HCT116 (cell line): ENCODE measurements at regions not wholly inside any gene's neighbourhood (a gene's known extent, or its start where the extent isn't known, plus 50 kb on each side); places are given as distances from the start of the nearest gene placed in this dataset.

Source experiments
- ATAC-seq: fragments of 200-7000 bp; cut with Tn5 transposase; 2 replicates; pipeline ENCODE4 v1.9.1; 2020; ENCODE audit warnings: mild to moderate bottlenecking, moderate library complexity
- BruUV-seq: library from RNA; stranded (reverse); fragments of 400-500 nt; replicated peaks from 2 replicates; lab custom pipeline; 2021; lab: Mats Ljungman, UMichigan
- CTCF ChIA-PET: fragments of 300-600 bp; sonication (Branson Sonifier 250); formaldehyde crosslinking; loops from one replicate; lab custom pipeline; 2021; ENCODE audit warnings: antibody characterized with exemption; lab: Charles Lee
- POLR2A ChIA-PET: fragments of 300-600, 350-600 bp; sonication (Branson Sonifier 250); formaldehyde crosslinking; loops from one replicate; lab custom pipeline; 2021; ENCODE audit warnings: antibody characterized with exemption; lab: Charles Lee
- RAD21 ChIA-PET, 2 experiments: fragments of 300-600 bp; sonication (Branson Sonifier 250); formaldehyde crosslinking; loops; one replicate each; lab custom pipeline; 2023; ENCODE audit warnings: low total read pairs in 2 of 2; ENCODE audit not compliant: uncharacterized antibody in 2 of 2, unreplicated experiment in 2 of 2, low non-redundant PET in 1 of 2; lab: Charles Lee
- DNase-seq: peaks from one replicate; pipeline ENCODE4 v3.0.0-alpha.2; 2010; ENCODE audit warnings: low read depth, low spot score
- H2AFZ ChIP-seq: fragments of 200-600 bp; shearing (Covaris generic), sonication (generic); 2 replicates; pipeline ENCODE4 v1.6.1; 2017; ENCODE audit warnings: low read depth, mixed run types, mixed read lengths, antibody characterized with exemption, low read length; ENCODE audit not compliant: poor library complexity, severe bottlenecking
- H3K27ac ChIP-seq: 2 replicates; pipeline ENCODE4 v1.5.1; 2012; ENCODE audit warnings: low read depth, low read length
- H3K27me3 ChIP-seq: fragments of 200-600 bp; sonication (generic); 2 replicates; pipeline ENCODE4 v1.6.1; 2016; ENCODE audit warnings: mixed run types, low read length, mixed read lengths; ENCODE audit not compliant: insufficient read depth
- H3K36me3 ChIP-seq, 2 experiments: fragments of 200-500 bp in 1 of 2; fragments of 200-600 bp in 1 of 2; sonication (Bioruptor generic) in 1 of 2; sonication (generic) in 1 of 2; 2 replicates each; pipeline versions ENCODE4 v1.5.1 to v1.6.1; 2014 to 2016; ENCODE audit warnings: low read length in 2 of 2, inconsistent platforms in 1 of 2, mixed read lengths in 1 of 2, mixed run types in 1 of 2; ENCODE audit not compliant: insufficient read depth in 2 of 2, control insufficient read depth in 1 of 2
- H3K4me1 ChIP-seq, 2 experiments: fragments of 200-600 bp in 1 of 2; sonication (generic) in 1 of 2; 2 replicates each; pipeline versions ENCODE4 v1.5.1 to v1.6.1; 2012 to 2017; ENCODE audit warnings: low read length in 2 of 2, inconsistent platforms in 1 of 2, mild to moderate bottlenecking in 1 of 2, mixed read lengths in 1 of 2, mixed run types in 1 of 2, moderate library complexity in 1 of 2; ENCODE audit not compliant: insufficient read depth in 2 of 2, control insufficient read depth in 1 of 2
- H3K4me2 ChIP-seq: fragments of 200-600 bp; sonication (generic); 2 replicates; pipeline ENCODE4 v1.6.1; 2017; ENCODE audit warnings: mixed run types, low read length, mixed read lengths
- H3K4me3 ChIP-seq, 2 experiments: fragments of 200-600 bp in 1 of 2; sonication (generic) in 1 of 2; replicated peaks in 1 of 2; 2 replicates each; pipeline ENCODE4 v1.5.1; 2011 to 2016; ENCODE audit warnings: low read length in 2 of 2, control low read depth in 1 of 2, low read depth in 1 of 2, mild to moderate bottlenecking in 1 of 2, mixed read lengths in 1 of 2, mixed run types in 1 of 2
- H3K79me2 ChIP-seq: fragments of 200-600 bp; sonication (generic); 2 replicates; pipeline ENCODE4 v1.6.1; 2017; ENCODE audit warnings: mild to moderate bottlenecking, mixed run types, low read length, moderate library complexity, mixed read lengths; ENCODE audit not compliant: insufficient read depth
- H3K9ac ChIP-seq: fragments of 200-600 bp; sonication (generic); 2 replicates; pipeline ENCODE4 v1.6.1; 2016; ENCODE audit warnings: low read length, mixed read lengths
- H3K9me2 ChIP-seq: fragments of 200-600 bp; sonication (generic), shearing (Covaris generic); 2 replicates; pipeline ENCODE4 v1.6.1; 2017; ENCODE audit warnings: mixed run types, mild to moderate bottlenecking, moderate library complexity; ENCODE audit not compliant: insufficient read depth
- H3K9me3 ChIP-seq, 2 experiments: fragments of 200-500 bp in 1 of 2; fragments of 200-600 bp in 1 of 2; sonication (Bioruptor generic) in 1 of 2; sonication (generic) in 1 of 2; 2 replicates each; pipeline ENCODE4 v1.6.1; 2014 to 2017; ENCODE audit warnings: low read length in 2 of 2, mixed read lengths in 2 of 2, inconsistent platforms in 1 of 2, low read depth in 1 of 2, mild to moderate bottlenecking in 1 of 2, mixed run types in 1 of 2, moderate library complexity in 1 of 2; ENCODE audit not compliant: control insufficient read depth in 1 of 2, insufficient read depth in 1 of 2
- H4K20me1 ChIP-seq: fragments of 200-600 bp; sonication (generic), shearing (Covaris generic); 2 replicates; pipeline ENCODE4 v1.6.1; 2017; ENCODE audit warnings: mixed run types, mild to moderate bottlenecking, moderate library complexity; ENCODE audit not compliant: insufficient read depth
- CBX3 ChIP-seq: IDR thresholded peaks from 2 replicates; pipeline ENCODE4 v1.6.1; 2012; ENCODE audit warnings: low read depth
- CEBPB ChIP-seq: IDR thresholded peaks from 2 replicates; pipeline ENCODE4 v1.6.1; 2012; ENCODE audit warnings: low read depth
- EGR1 ChIP-seq: IDR thresholded peaks from 2 replicates; pipeline ENCODE4 v1.6.1; 2012; ENCODE audit warnings: low read depth
- ELF1 ChIP-seq: IDR thresholded peaks from 2 replicates; pipeline ENCODE4 v1.6.1; 2012; ENCODE audit warnings: low read depth, borderline replicate concordance
- EZH2 ChIP-seq: fragments of 200-600 bp; sonication (generic); IDR thresholded peaks from 2 replicates; pipeline ENCODE4 v1.6.1; 2017; ENCODE audit warnings: antibody characterized with exemption, mixed run types
- EZH2phosphoT487 ChIP-seq: fragments of 200-600 bp; IDR thresholded peaks from 2 replicates; pipeline ENCODE4 v1.6.1; 2018; ENCODE audit warnings: antibody characterized with exemption, borderline replicate concordance
- FOSL1 ChIP-seq: IDR thresholded peaks from 2 replicates; pipeline ENCODE4 v1.6.1; 2012; ENCODE audit warnings: low read depth
- JUND ChIP-seq: IDR thresholded peaks from 2 replicates; pipeline ENCODE4 v1.6.1; 2012
- POLR2A ChIP-seq: IDR thresholded peaks from 2 replicates; pipeline ENCODE4 v1.7.0; 2011; ENCODE audit warnings: borderline replicate concordance; ENCODE audit not compliant: insufficient read depth, insufficient read length; ENCODE audit errors: extremely low read depth
- RAD21 ChIP-seq: IDR thresholded peaks from 2 replicates; pipeline ENCODE4 v1.6.1; 2012; ENCODE audit warnings: low read depth, mild to moderate bottlenecking
- SIN3A ChIP-seq: IDR thresholded peaks from 2 replicates; pipeline ENCODE4 v1.6.1; 2012; ENCODE audit warnings: low read depth
- SRF ChIP-seq: IDR thresholded peaks from 2 replicates; pipeline ENCODE4 v1.6.1; 2012; ENCODE audit warnings: low read depth
- TCF7L2 ChIP-seq: IDR thresholded peaks from 2 replicates; pipeline ENCODE4 v1.7.0; 2011; ENCODE audit warnings: borderline replicate concordance, inconsistent platforms; ENCODE audit not compliant: insufficient read depth, insufficient read length; ENCODE audit errors: extremely low read depth
- YY1 ChIP-seq: IDR thresholded peaks from 2 replicates; pipeline ENCODE4 v1.6.1; 2011; ENCODE audit warnings: low read length, low read depth, moderate library complexity, mild to moderate bottlenecking; ENCODE audit not compliant: insufficient replicate concordance; ENCODE audit errors: extremely low read depth
- ZFX ChIP-seq: fragments of 450-650 bp; IDR thresholded peaks from 2 replicates; pipeline ENCODE4 v1.6.1; 2017
- ZNF274 ChIP-seq: fragments of 200-500 bp; sonication (Bioruptor generic); IDR thresholded peaks from 2 replicates; pipeline ENCODE4 v1.6.1; 2014; ENCODE audit warnings: mild to moderate bottlenecking, low read depth, low read length, inconsistent platforms
- intact Hi-C: fragments of 100-400 bp; cut with micrococcal nuclease; formaldehyde crosslinking; loops from 2 replicates; pipeline ENCODE4 v1.10.0; 2022
- TF ChIP-seq, protein P1 (sequence below): IDR thresholded peaks from 2 replicates; pipeline ENCODE4 v1.6.1; 2012
- TF ChIP-seq, protein P2 (sequence below), 3 experiments: fragments of 200-600 bp in 1 of 3; sonication (generic) in 1 of 3; IDR thresholded peaks in 2 of 3; conservative IDR thresholded peaks in 1 of 3; 2 replicates each; pipeline ENCODE4 v1.5.1; 2012 to 2017; ENCODE audit warnings: low read depth in 2 of 3, low read length in 2 of 3, antibody characterized with exemption in 1 of 3, borderline replicate concordance in 1 of 3, control low read depth in 1 of 3, mild to moderate bottlenecking in 1 of 3, mixed read lengths in 1 of 3, mixed run types in 1 of 3, moderate library complexity in 1 of 3; ENCODE audit not compliant: insufficient read depth in 1 of 3
- TF ChIP-seq, protein P3 (sequence below): IDR thresholded peaks from 2 replicates; pipeline ENCODE4 v1.6.1; 2012; ENCODE audit warnings: low read depth
- TF ChIP-seq, protein P4 (sequence below): IDR thresholded peaks from 2 replicates; pipeline ENCODE4 v1.6.1; 2011; ENCODE audit warnings: mild to moderate bottlenecking, low read length, moderate library complexity; ENCODE audit not compliant: insufficient replicate concordance; ENCODE audit errors: extremely low read depth

DNA sequence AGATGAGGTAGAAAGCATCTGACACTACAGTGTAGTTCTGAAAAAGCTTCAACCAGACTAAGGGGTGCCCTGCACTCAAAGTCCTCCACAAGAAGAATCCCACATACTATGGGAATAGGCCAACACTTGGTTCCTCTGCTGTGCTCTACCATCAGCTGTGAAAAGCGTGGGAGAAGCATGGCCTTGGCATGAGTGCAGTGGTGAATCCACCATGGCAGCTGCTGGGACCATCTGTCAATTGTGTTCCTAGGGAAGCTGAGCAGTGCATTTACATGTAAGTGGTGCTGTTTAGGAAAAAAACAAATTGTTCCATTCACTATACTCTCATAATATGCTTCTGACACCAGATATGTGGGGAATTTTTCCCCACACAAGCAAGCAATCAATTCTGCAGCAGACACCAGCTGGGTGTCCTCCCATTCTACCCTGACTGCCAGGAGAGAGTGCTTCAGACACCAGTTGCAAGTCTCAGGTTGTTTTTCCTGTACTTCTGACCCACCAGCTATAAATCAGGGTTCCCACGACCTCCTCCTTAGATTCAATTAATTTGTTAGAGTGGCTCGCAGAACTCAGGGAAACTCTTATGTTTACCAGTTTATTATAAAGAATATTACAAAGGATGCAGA, 230.8 kb upstream of the CHRM3 start:
- RAD21 ChIA-PET, result no interaction called here

More for the DNA sequence above, 230.8 kb upstream of the CHRM3 start:
- no peaks in the 10 kb centered on the region for H3K27me3 ChIP-seq
- H3K9me3 ChIP-seq, result peaks cover 10 to 28% of the 10 kb centered on the region in 2 experiments; a peak in 2 of 4 replicates
- H3K4me3 ChIP-seq, result no peak overlapping the region
- H4K20me1 ChIP-seq, result no peaks in the 10 kb centered on the region
- H3K9me2 ChIP-seq, result no peaks in the 10 kb centered on the region
- H3K4me2 ChIP-seq, result no peak overlapping the region
- TF ChIP-seq ELF1 (no peak), EZH2 (no peak), FOSL1 (no peak), EZH2phosphoT487 (no peak), POLR2A (no peak), SIN3A (no peak), JUND (no peak), CEBPB (no peak), ZFX (no peak), CBX3 (no peak), RAD21 (no peak), SRF (no peak), EGR1 (no peak), TCF7L2 (no peak), ZNF274 (no peak), YY1 (no peak)
- TF ChIP-seq, protein P1, sequence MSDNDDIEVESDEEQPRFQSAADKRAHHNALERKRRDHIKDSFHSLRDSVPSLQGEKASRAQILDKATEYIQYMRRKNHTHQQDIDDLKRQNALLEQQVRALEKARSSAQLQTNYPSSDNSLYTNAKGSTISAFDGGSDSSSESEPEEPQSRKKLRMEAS, result no peak
- TF ChIP-seq, protein P2, sequence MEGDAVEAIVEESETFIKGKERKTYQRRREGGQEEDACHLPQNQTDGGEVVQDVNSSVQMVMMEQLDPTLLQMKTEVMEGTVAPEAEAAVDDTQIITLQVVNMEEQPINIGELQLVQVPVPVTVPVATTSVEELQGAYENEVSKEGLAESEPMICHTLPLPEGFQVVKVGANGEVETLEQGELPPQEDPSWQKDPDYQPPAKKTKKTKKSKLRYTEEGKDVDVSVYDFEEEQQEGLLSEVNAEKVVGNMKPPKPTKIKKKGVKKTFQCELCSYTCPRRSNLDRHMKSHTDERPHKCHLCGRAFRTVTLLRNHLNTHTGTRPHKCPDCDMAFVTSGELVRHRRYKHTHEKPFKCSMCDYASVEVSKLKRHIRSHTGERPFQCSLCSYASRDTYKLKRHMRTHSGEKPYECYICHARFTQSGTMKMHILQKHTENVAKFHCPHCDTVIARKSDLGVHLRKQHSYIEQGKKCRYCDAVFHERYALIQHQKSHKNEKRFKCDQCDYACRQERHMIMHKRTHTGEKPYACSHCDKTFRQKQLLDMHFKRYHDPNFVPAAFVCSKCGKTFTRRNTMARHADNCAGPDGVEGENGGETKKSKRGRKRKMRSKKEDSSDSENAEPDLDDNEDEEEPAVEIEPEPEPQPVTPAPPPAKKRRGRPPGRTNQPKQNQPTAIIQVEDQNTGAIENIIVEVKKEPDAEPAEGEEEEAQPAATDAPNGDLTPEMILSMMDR (IDR thresholded peaks at IDR 0.05 in 2 of 3, conservative IDR thresholded peaks at IDR 0.05 in 1 of 3; ENCODE audit: borderline replicate concordance in 1 of 3, insufficient read depth in 1 of 3, low read depth in 2 of 3, low read length in 2 of 3), result no peak
- TF ChIP-seq, protein P3, sequence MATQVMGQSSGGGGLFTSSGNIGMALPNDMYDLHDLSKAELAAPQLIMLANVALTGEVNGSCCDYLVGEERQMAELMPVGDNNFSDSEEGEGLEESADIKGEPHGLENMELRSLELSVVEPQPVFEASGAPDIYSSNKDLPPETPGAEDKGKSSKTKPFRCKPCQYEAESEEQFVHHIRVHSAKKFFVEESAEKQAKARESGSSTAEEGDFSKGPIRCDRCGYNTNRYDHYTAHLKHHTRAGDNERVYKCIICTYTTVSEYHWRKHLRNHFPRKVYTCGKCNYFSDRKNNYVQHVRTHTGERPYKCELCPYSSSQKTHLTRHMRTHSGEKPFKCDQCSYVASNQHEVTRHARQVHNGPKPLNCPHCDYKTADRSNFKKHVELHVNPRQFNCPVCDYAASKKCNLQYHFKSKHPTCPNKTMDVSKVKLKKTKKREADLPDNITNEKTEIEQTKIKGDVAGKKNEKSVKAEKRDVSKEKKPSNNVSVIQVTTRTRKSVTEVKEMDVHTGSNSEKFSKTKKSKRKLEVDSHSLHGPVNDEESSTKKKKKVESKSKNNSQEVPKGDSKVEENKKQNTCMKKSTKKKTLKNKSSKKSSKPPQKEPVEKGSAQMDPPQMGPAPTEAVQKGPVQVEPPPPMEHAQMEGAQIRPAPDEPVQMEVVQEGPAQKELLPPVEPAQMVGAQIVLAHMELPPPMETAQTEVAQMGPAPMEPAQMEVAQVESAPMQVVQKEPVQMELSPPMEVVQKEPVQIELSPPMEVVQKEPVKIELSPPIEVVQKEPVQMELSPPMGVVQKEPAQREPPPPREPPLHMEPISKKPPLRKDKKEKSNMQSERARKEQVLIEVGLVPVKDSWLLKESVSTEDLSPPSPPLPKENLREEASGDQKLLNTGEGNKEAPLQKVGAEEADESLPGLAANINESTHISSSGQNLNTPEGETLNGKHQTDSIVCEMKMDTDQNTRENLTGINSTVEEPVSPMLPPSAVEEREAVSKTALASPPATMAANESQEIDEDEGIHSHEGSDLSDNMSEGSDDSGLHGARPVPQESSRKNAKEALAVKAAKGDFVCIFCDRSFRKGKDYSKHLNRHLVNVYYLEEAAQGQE, result no peak
- TF ChIP-seq, protein P4, sequence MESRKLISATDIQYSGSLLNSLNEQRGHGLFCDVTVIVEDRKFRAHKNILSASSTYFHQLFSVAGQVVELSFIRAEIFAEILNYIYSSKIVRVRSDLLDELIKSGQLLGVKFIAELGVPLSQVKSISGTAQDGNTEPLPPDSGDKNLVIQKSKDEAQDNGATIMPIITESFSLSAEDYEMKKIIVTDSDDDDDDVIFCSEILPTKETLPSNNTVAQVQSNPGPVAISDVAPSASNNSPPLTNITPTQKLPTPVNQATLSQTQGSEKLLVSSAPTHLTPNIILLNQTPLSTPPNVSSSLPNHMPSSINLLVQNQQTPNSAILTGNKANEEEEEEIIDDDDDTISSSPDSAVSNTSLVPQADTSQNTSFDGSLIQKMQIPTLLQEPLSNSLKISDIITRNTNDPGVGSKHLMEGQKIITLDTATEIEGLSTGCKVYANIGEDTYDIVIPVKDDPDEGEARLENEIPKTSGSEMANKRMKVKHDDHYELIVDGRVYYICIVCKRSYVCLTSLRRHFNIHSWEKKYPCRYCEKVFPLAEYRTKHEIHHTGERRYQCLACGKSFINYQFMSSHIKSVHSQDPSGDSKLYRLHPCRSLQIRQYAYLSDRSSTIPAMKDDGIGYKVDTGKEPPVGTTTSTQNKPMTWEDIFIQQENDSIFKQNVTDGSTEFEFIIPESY, result no peak
- ChIA-PET CTCF (no interaction called here), POLR2A (no interaction called here)
- no peak overlapping the region for H3K27ac ChIP-seq
- ATAC-seq, result no peak
- no peaks in the 10 kb centered on the region for H3K79me2 ChIP-seq
- DNase-seq, result no peak
- no peaks in the 10 kb centered on the region for H3K36me3 ChIP-seq
- no peak overlapping the region for H3K9ac ChIP-seq
- H3K4me1 ChIP-seq, result no peaks in the 10 kb centered on the region
- intact Hi-C loops, result no loop called here
- H2AFZ ChIP-seq, result no peak overlapping the region
- no TSS peak for BruUV-seq
